GM12878 (cell line): ENCODE measurements at regions not wholly inside any gene's neighbourhood (a gene's known extent, or its start where the extent isn't known, plus 50 kb on each side); places are given as distances from the start of the nearest gene placed in this dataset.
"Not testable (repeated sequence)": the region's sequence is repeated elsewhere in the genome, so short reads cannot be mapped to it uniquely, and the experiment has no call there.

Experiments
- ATAC-seq: fragments of 200-7000 bp; cut with Tn5 transposase; 3 replicates; pipeline ENCODE4 v1.9.1; 2020; ENCODE audit warnings: mild to moderate bottlenecking, moderate library complexity
- BruUV-seq: library from RNA; stranded (reverse); fragments of 400-500 nt; replicated peaks from 2 replicates; lab custom pipeline; 2021; lab: Mats Ljungman, UMichigan
- CTCF ChIA-PET: fragments of 300-600 bp; sonication (Branson Sonifier 250); formaldehyde crosslinking; extraction: SDS; loops from one replicate; lab custom pipeline; 2021; ENCODE audit warnings: inconsistent platforms; lab: Yijun Ruan, JAX
- POLR2A ChIA-PET: fragments of 350-600 bp; formaldehyde crosslinking; extraction: SDS; loops from one replicate; lab custom pipeline; 2021; ENCODE audit warnings: inconsistent platforms; lab: Charles Lee
- RAD21 ChIA-PET: fragments of 300-600 bp; sonication (Branson Sonifier 250); formaldehyde crosslinking; loops from one replicate; lab custom pipeline; 2023; ENCODE audit warnings: antibody characterized with exemption; ENCODE audit not compliant: unreplicated experiment; lab: Charles Lee
- SMC1A ChIA-PET: fragments of 300-600 bp; sonication (Branson Sonifier 250); formaldehyde crosslinking; loops from one replicate; lab custom pipeline; 2023; ENCODE audit not compliant: unreplicated experiment, uncharacterized antibody; lab: Charles Lee
- DNase-seq: peaks from one replicate; pipeline ENCODE4 v3.0.0-alpha.2; 2011; ENCODE audit warnings: low read depth, low spot score
- FAIRE-seq: peaks from 3 replicates; lab custom pipeline; 2011; peaks lifted over from hg19 to GRCh38; lab: Jason Lieb, UNC
- H2AFZ ChIP-seq: 2 replicates; pipeline ENCODE4 v1.6.0; 2011; ENCODE audit warnings: low read depth, low read length, control low read depth; ENCODE audit not compliant: control insufficient read depth
- H3K27ac ChIP-seq: 2 replicates; pipeline ENCODE4 v1.5.1; 2011; ENCODE audit warnings: control low read depth; ENCODE audit not compliant: control insufficient read depth, insufficient read depth
- H3K27me3 ChIP-seq, 2 experiments: replicated peaks in 1 of 2; 2 replicates each; pipeline versions ENCODE4 v1.6.0 to v1.6.1; 2011; ENCODE audit warnings: low read length in 1 of 2; ENCODE audit not compliant: control insufficient read depth in 2 of 2, insufficient read depth in 2 of 2
- H3K36me3 ChIP-seq, 2 experiments: 2 replicates each; pipeline ENCODE4 v1.5.1; 2011; ENCODE audit warnings: low read length in 1 of 2; ENCODE audit not compliant: control insufficient read depth in 2 of 2, insufficient read depth in 2 of 2
- H3K4me1 ChIP-seq: 2 replicates; pipeline ENCODE4 v1.6.1; 2011; ENCODE audit warnings: mild to moderate bottlenecking, low read length, moderate library complexity, mixed read lengths; ENCODE audit not compliant: control insufficient read depth, insufficient read depth
- H3K4me2 ChIP-seq: 2 replicates; pipeline ENCODE4 v1.6.0; 2011; ENCODE audit warnings: control low read depth; ENCODE audit not compliant: control insufficient read depth, insufficient read depth
- H3K4me3 ChIP-seq: fragments of 200-600 bp; sonication (generic); 2 replicates; pipeline ENCODE4 v1.5.1; 2016
- H3K79me2 ChIP-seq: 2 replicates; pipeline ENCODE4 v1.6.0; 2011; ENCODE audit warnings: low read length; ENCODE audit not compliant: control insufficient read depth, insufficient read depth
- H3K9ac ChIP-seq: 2 replicates; pipeline ENCODE4 v1.8.0; 2011; ENCODE audit warnings: low read length, control low read depth, mixed read lengths; ENCODE audit not compliant: control insufficient read depth, insufficient read depth
- H3K9me3 ChIP-seq: replicated peaks from 3 replicates; pipeline ENCODE4 v1.5.1; 2011; ENCODE audit warnings: mild to moderate bottlenecking, low read length; ENCODE audit not compliant: control insufficient read depth, insufficient read depth
- H4K20me1 ChIP-seq: 2 replicates; pipeline ENCODE4 v1.6.0; 2011; ENCODE audit not compliant: control insufficient read depth, insufficient read depth
- BACH1 ChIP-seq: fragments of 450-650 bp; IDR thresholded peaks from 2 replicates; pipeline ENCODE4 v1.6.1; 2017; ENCODE audit warnings: mild to moderate bottlenecking, borderline replicate concordance
- BHLHE40 ChIP-seq, 2 experiments: fragments of 450-650 bp in 1 of 2; IDR thresholded peaks; 2 replicates each; pipeline ENCODE4 v1.6.1; 2011 to 2017; ENCODE audit warnings: low read depth in 2 of 2, borderline replicate concordance in 1 of 2, improper control_type of control experiment in 1 of 2, low read length in 1 of 2, mild to moderate bottlenecking in 1 of 2
- DPF2 ChIP-seq: fragments of 450-650 bp; IDR thresholded peaks from 2 replicates; pipeline ENCODE4 v1.6.1; 2017; ENCODE audit warnings: mild to moderate bottlenecking
- GATAD2B ChIP-seq: fragments of 450-650 bp; conservative IDR thresholded peaks from 2 replicates; pipeline ENCODE4 v1.6.1; 2017; ENCODE audit warnings: low read depth, mild to moderate bottlenecking, moderate library complexity
- HDAC6 ChIP-seq: fragments of 200-600 bp; sonication (generic); IDR thresholded peaks from one replicate; pipeline ENCODE4 v1.8.0; 2017; ENCODE audit warnings: antibody characterized with exemption; ENCODE audit not compliant: unreplicated experiment
- IKZF1 ChIP-seq: fragments of 450-650 bp; conservative IDR thresholded peaks from 2 replicates; pipeline ENCODE4 v1.6.1; 2017; ENCODE audit warnings: antibody characterized with exemption, mild to moderate bottlenecking
- ZNF217 ChIP-seq: fragments of 450-650 bp; IDR thresholded peaks from 2 replicates; pipeline ENCODE4 v1.6.1; 2017; ENCODE audit warnings: antibody characterized with exemption, mild to moderate bottlenecking
- WGBS: methylation state at CpG from one replicate; pipeline ENCODE4 v1.1.6; 2016; ENCODE audit warnings: low lambda C conversion rate; ENCODE audit not compliant: insufficient replicate concordance, insufficient coverage; ENCODE audit errors: missing lambda C conversion rate; 5-methylcytosine and 5-hydroxymethylcytosine counted together
- in situ Hi-C: fragments of 300-500 bp; cut with MboI; formaldehyde crosslinking; loops from 9 replicates; pipeline ENCODE4 v1.14.3; 2018; ENCODE audit warnings: mixed read lengths
- intact Hi-C: fragments of 100-400 bp; cut with micrococcal nuclease; formaldehyde crosslinking; loops from one replicate; pipeline ENCODE4 v1.14.2; 2022; ENCODE audit not compliant: unreplicated experiment
- TF ChIP-seq, protein P1 (sequence below): fragments of 450-650 bp; IDR thresholded peaks from 2 replicates; pipeline ENCODE4 v1.6.1; 2017; ENCODE audit warnings: mild to moderate bottlenecking, moderate library complexity

DNA sequence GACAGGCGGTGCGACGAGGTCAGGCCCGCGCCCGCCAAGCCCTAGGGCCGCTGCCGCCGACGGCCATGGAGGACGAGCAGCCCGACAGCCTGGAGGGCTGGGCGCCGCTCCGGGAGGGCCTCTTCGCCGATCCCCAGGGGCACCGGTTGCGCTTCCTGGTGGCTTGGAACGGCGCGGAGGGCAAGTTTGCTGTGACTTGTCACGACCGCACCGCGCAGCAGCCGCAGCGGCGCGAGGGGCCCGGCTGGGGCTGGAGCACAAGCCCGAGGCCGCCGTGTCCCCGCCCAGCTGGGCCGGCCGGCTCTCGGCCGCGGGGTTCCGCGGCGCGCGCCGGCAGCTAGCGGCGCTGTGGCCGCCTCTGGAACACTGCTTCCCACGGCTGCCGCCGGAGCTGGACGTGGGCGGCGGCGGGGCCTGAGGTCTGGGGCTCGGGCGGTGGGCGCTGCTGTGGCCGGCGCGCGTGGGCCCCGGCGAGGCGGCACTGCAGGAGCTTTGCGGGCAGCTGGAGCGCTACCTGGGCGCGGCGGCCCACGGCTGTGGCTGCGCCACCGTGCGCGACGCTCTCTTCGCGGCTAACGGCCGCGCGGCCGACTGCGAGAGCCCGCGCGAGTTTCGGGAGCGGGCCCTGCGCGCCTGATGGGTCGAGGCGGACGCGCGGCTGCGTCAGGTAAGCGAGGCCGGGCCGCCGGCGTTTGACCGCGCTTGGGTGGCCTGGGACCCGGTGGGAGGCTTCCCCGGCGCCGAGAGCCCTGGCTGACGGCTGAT is 122.0 kb upstream of the NIPA1 start:
- H3K9me3 ChIP-seq, H4K20me1 ChIP-seq, FAIRE-seq, intact Hi-C loops, H2AFZ ChIP-seq, H3K79me2 ChIP-seq, H3K27me3 ChIP-seq, H3K4me1 ChIP-seq, POLR2A ChIA-PET, SMC1A ChIA-PET, DNase-seq, H3K9ac ChIP-seq, H3K36me3 ChIP-seq, CTCF ChIA-PET, H3K27ac ChIP-seq, BruUV-seq, in situ Hi-C loops: not testable (repeated sequence)
- peak overlapping the region; percentile 61; the same call in 1 of the 2 replicates for H3K4me3 ChIP-seq
- peak; percentile 91 for ATAC-seq
- peak; percentile 71 for TF ChIP-seq HDAC6
- peak; percentile 80; the same call in 1 of the 2 replicates for TF ChIP-seq BACH1
- TF ChIP-seq ZNF217: 0 out of 2 replicates have a peak, but pooled peaks have one; percentile 24
- peak; percentile 53 for TF ChIP-seq IKZF1
- peak; percentile 51; the same call in 1 of the 2 replicates for TF ChIP-seq GATAD2B
- TF ChIP-seq, protein P1, sequence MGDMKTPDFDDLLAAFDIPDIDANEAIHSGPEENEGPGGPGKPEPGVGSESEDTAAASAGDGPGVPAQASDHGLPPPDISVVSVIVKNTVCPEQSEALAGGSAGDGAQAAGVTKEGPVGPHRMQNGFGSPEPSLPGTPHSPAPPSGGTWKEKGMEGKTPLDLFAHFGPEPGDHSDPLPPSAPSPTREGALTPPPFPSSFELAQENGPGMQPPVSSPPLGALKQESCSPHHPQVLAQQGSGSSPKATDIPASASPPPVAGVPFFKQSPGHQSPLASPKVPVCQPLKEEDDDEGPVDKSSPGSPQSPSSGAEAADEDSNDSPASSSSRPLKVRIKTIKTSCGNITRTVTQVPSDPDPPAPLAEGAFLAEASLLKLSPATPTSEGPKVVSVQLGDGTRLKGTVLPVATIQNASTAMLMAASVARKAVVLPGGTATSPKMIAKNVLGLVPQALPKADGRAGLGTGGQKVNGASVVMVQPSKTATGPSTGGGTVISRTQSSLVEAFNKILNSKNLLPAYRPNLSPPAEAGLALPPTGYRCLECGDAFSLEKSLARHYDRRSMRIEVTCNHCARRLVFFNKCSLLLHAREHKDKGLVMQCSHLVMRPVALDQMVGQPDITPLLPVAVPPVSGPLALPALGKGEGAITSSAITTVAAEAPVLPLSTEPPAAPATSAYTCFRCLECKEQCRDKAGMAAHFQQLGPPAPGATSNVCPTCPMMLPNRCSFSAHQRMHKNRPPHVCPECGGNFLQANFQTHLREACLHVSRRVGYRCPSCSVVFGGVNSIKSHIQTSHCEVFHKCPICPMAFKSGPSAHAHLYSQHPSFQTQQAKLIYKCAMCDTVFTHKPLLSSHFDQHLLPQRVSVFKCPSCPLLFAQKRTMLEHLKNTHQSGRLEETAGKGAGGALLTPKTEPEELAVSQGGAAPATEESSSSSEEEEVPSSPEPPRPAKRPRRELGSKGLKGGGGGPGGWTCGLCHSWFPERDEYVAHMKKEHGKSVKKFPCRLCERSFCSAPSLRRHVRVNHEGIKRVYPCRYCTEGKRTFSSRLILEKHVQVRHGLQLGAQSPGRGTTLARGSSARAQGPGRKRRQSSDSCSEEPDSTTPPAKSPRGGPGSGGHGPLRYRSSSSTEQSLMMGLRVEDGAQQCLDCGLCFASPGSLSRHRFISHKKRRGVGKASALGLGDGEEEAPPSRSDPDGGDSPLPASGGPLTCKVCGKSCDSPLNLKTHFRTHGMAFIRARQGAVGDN: 0 out of 2 replicates have a peak, but pooled peaks have one; percentile 10
- peak in 1 of 2 experiments; percentile 20; a peak in 1 of 4 replicates for TF ChIP-seq BHLHE40 (IDR thresholded peaks at IDR 0.05; ENCODE audit: borderline replicate concordance in 1 of 2, low read depth in 2 of 2, low read length in 1 of 2)
- peak; percentile 22; the same call in 1 of the 2 replicates for TF ChIP-seq DPF2
- RAD21 ChIA-PET: interaction anchor here (1.0 kb wide), 1 partner anchor 176 kb away, joined by 6 read pairs; no protein-coding TSS in a partner anchor
- under 1% methylated on average over 88 of the region's 110 CpGs for WGBS
- H3K4me2 ChIP-seq: peak overlapping the region; percentile 48; the same call in 1 of the 2 replicates
